NCI-H524 (cell line): ENCODE measurements at regions not wholly inside any gene's neighbourhood (a gene's known extent, or its start where the extent isn't known, plus 50 kb on each side); places are given as distances from the start of the nearest gene placed in this dataset.

Experiments
- DNase-seq, 2 experiments: peaks; one replicate each; lab custom pipeline; 2025; lab: John Stamatoyannopoulos, UW

DNA sequence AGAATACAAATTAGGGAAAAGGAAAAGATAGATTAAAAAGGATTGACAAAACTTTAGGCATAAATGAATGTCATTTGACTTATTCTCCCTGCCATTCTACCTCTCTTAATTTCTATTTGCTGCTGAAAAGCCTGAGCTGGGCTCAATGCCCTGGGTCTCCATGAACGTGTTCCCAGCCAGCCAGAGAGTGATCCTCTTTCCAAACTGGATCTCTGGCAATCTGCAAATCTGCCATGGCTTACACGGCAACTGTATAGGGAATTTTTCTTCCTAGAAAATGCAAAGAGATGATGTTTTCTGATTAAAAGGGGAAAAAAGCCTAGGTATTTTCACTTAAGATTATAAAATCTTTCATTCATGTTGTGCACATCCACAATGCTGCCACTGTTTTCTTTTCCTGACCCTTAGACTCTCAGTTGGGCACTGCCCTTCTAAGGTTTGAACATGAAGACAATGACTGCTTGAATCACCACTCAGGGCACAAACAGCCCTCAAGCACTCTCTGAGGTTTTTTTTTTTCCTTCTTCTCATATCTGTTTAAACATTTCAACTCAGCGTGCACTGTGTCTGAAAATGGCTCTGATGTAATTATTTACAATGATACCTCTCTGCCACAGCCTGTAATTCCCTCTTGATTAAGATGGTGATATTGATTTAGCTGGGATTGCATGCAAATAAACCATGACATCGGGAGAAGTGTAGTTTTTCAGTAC, 60.3 kb downstream of the DACT1 start:
- DNase-seq: no peak

GRCh38 chr14:58699681-58700205, 62.0 kb downstream of the DACT1 start:
- peak in 1 of 2 experiments; percentile 16 for DNase-seq

DNA sequence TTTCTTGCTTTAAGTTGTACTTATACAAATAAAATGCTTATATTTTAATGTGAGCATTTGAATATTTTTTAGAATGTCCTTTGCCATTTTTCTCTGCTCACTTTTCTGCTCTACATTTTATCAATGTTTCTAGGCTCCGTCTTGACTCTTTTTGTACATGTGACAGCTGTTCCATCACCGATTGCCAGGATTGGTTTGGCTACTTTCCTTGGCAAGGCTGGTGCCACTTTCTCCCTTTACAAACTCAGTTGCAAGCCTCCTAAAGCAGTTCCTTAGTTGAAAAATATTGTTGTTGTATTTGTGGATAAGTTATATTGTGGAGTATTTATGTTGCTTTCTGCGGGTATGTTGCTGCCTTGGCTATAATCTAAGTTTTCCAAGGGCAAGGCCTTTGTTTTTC, 63.4 kb downstream of the DACT1 start:
- DNase-seq: no peak

DNA sequence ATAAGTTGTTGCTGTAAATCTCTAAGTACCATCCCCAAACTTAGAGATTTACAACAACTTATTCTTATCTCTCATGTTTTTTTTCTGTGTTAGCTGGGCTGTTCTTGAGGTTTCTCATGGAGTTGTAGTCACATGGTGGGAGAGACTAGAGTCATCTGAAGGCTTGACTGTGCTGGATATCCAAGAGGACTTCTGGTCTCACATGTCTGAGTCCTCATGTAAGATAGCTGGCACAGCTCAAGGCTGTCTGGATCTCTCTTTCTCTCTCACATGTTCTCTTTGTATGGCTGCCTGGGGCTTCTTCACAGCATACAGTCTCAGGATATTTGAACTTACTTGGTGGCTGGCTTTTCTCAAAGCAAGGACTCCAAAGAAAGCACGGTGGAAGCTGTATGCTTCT, 63.8 kb downstream of the DACT1 start:
- no peak for DNase-seq

DNA sequence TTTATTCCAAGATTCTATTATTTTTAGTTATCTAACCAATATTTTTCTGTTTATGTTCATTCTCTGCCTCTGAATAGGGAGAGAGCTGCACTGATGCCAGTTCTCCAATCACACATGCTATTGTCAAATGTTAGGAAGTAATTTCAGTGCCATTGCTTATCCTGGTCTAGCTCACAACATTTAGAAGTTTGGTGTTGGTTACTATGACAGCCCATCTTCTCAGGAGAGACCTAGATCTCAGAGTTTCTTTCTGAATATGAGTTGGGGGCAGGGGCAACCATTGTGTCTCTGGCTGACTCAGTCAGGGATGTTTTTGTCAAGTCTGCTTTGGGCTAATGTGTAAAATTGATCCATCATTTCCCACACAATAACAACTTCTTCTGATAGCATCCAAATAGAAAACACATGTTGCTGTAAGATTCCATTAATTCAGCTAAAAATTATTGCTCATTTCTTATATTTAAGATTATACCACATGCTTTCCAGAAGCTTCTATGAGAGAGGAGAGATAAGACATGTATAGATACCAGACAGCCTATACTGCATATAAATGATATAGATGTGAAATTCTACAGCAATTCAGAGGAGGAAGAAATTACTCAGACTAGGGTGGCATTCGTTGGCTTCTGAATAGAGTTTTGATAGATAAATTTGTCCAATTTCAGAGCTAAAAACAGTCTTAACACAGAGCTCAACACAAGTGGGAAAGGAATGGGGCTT, 64.8 kb downstream of the DACT1 start:
- DNase-seq: no peak

DNA sequence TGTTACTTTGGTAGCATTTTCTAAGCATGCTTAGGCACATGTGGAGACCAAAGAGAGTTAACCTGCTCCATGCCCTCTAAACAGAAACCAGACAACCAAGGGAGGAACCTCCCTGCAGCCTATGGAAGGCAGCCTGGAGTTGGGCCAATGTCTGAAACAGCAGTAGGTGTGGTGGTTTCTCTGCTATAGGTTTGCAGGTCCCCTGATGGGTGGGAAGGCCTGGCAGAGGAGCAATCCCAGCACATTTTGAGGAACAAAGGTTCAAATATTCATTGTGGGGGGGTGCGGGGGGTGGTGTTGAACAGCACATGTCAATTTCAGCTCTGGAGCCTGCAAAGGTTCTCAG, 65.4 kb downstream of the DACT1 start:
- no peak for DNase-seq

- no peak for DNase-seq
These were observed 67.3 kb downstream of the DACT1 start for GRCh38 chr14:58705066-58705465.

GRCh38 chr14:58707949-58708348, 70.2 kb downstream of the DACT1 start:
- peak; percentile 20 to 44 for DNase-seq

DNA sequence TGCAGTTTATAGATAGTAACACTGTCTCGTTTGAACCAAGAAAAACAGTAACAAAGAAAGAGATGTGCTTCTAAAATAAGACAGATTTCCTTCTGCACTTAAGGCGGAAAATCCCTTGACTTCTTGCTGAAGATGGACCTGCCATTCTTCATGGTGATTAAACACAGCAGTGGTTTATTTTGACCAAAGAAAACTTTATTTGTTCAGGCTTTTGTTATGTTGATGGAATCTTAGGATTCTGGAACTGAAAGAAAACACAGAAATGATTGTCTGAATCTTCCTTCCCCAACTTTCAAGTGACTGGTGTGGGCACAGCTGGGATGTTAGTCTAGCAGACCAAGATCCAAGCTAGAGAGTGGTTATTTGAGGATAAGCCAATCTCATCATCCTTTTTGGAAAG, 72.2 kb downstream of the DACT1 start:
- no peak for DNase-seq

DNA sequence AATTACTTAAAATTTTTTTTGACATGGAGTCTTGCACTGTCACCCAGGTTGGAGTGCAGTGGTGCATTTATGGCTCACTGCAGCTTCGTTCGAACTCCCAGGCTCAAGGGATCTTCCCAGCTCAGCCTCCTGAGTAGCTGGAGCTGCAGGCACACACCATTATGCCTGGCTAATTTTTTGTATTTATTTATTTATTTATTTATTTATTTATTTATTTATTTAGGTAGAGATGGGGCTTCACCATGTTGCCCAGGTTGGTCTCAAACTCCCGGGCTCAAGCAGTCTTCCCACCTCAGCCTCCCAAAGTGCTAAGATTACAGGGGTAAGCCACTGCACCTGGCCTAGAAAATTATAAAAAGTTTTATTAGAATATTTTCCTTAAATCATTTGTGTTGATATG, 73.6 kb downstream of the DACT1 start:
- DNase-seq: no peak

- DNase-seq: peak; percentile 81 to 82
These were observed 74.6 kb downstream of the DACT1 start for GRCh38 chr14:58712357-58712756.

DNA sequence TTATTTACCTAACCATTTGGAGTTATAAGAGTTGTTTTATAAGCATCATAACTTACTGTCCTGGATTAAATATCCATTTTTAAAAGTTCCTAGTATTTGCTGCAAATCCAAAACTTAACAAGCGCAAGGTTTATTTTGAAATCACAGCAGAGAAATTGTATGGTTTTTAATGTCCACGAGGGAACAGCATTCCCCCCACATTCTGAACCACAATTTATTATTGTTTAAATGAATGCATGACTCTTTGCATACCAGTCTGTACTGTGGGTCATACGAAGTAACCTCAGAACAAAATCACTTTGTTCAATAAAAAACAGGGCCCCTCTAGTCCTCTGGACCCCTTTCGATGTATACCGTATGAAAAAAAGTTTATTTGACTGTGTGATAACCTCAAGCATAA, 75.9 kb downstream of the DACT1 start:
- no peak for DNase-seq

DNA sequence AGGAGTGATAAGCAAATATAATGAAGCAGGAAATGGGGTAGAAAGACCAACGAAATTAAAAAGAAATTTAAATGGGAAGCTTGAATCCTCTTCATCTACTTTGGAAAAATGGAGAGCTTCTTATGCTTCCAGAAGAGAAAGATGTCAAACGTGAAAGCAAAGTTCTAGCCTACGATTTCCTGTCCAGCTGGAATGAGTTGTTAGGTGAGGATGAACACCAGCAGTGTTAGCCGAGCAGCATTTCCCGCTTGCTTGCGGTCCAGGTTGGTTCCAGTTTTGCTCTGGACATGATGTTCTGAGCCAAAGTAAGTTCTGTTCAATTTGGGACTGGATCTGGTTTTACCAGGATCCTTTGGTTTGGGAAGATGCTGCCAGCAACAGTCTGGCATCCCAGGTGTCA, 78.9 kb downstream of the DACT1 start:
- no peak for DNase-seq

GRCh38 chr14:58717211-58717610, 79.4 kb downstream of the DACT1 start:
- DNase-seq: no peak

DNA sequence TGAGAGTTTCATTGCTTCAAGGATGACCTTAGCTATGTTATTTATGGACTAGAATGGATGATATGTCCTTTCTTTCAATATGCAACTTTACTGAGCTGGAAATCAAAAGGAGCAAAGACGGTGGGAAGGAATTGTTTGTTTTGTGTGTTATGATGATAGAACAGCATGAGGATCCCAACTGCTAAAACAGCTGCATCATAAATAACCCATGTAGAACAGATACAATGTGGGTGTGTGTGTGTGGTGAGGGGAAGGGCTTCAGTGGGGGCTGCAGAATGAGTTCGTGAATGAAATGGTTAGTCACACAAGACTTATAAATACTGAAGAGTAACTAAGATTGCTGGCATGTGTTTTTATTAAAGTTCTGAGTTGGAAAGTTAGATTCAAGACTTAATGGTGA, 80.1 kb downstream of the DACT1 start:
- DNase-seq: no peak

DNA sequence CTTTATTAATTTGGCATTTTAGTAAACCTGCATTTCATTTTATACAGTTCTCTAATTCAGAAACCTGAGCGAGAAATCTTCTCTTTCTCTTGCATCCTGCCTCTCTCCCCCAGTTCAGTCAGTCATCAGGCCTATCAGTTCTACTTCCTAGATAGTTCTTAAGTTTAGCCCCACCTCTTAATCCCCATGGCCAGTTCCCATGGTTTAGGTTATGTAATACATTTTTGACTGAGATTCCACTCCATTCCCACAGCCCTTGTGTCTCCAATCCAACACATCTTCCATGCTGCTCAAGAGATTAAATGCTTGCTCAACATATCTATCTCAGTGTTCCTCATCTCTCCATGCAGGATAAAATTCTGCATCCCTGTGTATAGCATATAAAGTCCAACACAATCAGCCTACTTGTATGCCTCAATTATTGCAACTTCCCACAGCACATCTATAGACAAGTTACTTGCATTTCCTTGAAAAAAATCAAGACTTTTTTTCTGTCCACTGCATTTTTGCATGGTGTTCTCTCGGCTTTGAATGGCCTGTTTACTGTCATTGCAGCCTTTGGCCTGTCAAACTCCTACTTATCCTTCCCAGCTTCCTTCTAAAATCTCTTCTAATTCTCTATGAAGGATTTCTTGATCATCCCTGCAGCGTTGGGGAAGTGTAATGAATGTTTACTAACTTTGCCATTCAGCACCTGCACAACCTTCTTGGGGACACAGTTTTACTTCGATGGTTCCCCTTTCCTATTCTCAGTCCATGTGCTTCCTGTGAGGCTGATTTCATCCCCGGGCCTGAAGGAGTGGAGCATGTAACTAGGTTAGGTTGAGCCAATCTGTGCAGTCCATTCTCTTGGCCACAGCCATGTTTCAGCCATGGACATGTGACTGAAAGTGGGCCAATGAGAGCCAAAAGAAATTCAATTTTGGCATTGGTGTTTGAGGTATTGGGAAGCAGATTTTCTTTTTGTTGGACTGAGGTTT, 80.8 kb downstream of the DACT1 start:
- DNase-seq: no peak

DNA sequence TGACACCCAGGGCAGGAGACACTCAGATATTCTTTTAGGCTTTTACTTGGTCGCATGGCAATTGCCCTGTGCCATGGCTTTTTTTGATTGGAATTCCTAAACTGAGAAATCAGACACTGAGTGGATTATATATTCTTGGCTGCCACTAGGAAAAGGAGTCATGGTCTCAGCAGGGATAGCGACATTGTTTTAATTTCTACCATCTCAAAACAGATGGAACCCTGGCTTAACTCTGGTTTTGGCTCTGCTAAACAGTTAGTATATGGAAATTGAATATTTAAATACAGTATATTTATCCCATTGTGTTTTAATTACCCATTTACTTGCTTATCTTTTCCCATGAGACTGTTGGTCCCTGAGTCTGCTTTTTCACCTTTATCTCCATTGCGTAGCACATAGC, 84.0 kb downstream of the DACT1 start:
- DNase-seq: no peak

DNA sequence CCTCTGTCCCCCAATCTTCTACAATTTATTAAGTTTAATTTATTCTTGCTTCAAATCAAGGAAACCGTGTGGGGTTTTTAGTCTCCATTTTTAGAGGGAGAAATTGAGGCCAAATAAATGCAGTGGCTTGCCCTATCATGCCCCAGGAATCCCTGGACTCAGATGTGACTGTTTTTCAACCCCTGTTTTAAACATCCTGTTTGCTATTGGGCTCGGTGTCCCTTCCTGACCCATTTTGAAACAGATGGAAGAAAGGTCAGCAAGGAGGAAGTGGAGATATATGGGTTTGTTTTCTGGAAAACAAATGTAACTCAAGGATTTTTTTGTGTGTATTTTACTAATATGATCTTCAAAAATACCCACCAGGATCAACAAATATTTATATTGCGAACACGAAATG, 84.7 kb downstream of the DACT1 start:
- no peak for DNase-seq

DNA sequence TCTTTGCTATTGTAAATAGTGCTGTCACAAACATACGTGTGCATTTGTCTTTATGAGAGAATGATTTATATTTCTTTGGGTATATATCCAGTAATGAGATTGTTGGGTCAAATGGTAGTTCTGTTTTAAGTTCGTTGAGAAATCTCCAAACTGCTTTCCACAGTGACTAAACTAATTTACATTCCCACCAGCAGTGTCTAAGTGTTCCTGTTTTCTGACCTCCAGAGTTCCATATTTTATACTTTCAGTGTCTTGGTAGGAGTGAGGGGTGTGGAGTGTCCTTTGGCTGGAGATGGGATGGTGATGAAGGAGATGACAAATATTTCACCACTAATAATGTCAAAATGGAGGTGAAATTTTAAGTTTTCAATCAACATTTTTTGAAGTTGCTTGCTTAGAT, 86.4 kb downstream of the DACT1 start:
- DNase-seq: no peak

DNA sequence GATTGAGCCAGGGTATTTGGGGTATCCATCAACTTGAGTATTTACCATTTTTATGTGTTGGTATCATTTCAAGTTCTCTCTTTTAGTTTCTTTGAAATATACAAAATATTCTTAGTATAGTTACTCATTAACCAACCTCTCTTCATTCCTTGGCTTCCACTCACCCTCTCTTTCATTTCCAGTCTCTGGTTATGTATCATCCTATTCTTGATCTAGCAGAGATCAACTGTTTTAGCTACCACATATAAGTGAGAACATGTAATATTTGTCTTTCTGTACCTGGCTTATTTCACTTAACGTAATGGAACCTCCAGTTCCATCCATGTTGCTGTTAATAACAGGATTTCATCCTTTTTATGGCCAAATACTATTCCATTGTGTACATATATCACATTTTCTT, 86.9 kb downstream of the DACT1 start:
- DNase-seq: no peak

- DNase-seq: no peak
These were observed 87.5 kb downstream of the DACT1 start for GRCh38 chr14:58725226-58725625.

DNA sequence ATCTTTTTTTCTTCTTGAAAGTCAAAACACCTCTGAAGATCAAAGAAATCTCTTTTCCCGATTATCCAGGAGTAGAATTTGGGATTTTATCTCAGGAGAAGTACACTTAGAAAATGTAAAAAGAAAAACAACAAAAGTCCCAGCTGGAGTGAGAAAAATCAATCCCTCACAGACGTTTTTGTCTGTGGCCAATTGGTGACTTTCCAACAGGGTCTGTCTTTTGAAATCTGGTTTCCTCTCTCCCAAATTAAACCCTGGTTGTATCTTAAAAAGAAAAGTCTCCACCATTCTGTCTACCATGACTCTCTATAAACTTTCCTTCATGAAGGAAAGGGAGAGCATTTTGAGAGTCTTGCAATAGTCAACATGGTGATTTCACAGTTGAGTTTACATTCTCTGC, 88.1 kb downstream of the DACT1 start:
- no peak for DNase-seq
